ENCODE measurements at regions not wholly inside any gene's neighbourhood (a gene's known extent, or its start where the extent isn't known, plus 50 kb on each side); places are given as distances from the start of the nearest gene placed in this dataset.

GRCh38 chr10:31147210-31147608, 115.5 kb upstream of the ZNF438 start:
- peak; percentile 42 to 93 for DNase-seq (ENCODE audit: low read depth in 2 of 2)
- no peak overlapping the region for H3K4me3 ChIP-seq (replicated peaks in 1 of 2; ENCODE audit: low read depth in 2 of 2, low read length in 2 of 2)
- TF ChIP-seq, protein P1, sequence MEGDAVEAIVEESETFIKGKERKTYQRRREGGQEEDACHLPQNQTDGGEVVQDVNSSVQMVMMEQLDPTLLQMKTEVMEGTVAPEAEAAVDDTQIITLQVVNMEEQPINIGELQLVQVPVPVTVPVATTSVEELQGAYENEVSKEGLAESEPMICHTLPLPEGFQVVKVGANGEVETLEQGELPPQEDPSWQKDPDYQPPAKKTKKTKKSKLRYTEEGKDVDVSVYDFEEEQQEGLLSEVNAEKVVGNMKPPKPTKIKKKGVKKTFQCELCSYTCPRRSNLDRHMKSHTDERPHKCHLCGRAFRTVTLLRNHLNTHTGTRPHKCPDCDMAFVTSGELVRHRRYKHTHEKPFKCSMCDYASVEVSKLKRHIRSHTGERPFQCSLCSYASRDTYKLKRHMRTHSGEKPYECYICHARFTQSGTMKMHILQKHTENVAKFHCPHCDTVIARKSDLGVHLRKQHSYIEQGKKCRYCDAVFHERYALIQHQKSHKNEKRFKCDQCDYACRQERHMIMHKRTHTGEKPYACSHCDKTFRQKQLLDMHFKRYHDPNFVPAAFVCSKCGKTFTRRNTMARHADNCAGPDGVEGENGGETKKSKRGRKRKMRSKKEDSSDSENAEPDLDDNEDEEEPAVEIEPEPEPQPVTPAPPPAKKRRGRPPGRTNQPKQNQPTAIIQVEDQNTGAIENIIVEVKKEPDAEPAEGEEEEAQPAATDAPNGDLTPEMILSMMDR (IDR thresholded peaks at IDR 0.05; ENCODE audit: low read depth, low read length): no peak

GRCh38 chr10:31148951-31149350, 117.3 kb upstream of the ZNF438 start:
- peak in 1 of 2 donors; percentile 69 for DNase-seq (ENCODE audit: low read depth in 2 of 2)
- TF ChIP-seq, protein P1 (IDR thresholded peaks at IDR 0.05; ENCODE audit: low read depth, low read length): no peak
- H3K4me3 ChIP-seq (replicated peaks in 1 of 2; ENCODE audit: low read depth in 2 of 2, low read length in 2 of 2): no peak overlapping the region

DNA sequence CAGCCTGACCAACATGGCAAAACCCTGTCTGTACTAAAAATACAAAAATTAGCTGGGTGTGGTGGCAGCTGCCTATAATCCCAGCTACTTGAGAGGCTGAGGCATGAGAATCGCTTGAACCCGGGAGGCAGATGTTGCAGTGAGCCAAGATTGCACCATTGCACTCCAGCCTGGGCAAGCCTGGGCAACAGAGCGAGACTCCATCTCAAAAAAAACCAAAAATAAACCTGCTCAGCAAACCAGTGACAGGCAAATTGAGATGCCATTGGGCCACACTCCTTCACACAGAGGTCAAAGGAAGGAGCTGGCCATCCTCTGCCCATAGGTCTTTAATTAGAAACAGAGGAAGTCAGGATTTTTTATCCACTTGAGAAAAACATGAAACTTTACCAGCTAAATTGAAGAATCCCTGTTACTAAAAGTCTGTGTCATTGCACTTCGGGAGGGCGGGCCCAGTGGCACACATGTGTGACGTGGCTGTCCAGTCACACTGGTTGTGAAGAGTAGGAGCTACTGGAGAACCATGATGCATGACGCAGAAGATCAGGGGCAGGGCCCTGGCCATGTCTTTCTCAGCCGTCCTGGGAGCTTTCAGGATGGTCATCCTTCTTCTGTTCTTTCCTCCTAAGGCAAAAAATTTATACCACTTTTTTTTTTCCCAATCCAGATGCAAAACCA, 118.3 kb upstream of the ZNF438 start:
- TF ChIP-seq, protein P1 (IDR thresholded peaks at IDR 0.05; ENCODE audit: low read depth, low read length): no peak
- no peak overlapping the region for H3K4me3 ChIP-seq (replicated peaks in 1 of 2; ENCODE audit: low read depth in 2 of 2, low read length in 2 of 2)
- DNase-seq (ENCODE audit: low read depth in 2 of 2): no peak

DNA sequence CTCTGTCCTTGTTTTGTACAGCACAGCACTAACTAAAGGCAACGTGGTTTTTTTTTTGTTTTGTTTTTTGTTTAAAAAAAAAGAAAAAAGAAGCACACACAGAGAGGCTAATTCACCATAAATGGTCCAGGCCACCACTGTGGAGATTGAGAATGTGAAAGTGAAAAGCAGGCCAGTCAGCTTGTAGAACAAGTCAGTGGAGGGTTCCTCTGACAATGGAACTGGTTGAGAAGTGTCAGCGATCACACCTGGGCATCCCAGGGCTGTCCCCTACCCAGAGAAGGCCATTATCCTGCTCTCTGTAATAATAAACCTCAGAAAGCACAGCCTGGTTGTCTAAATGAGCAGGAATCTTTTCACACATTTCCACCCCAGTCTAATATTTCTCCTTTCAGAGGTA, 119.6 kb upstream of the ZNF438 start:
- no peak for DNase-seq (ENCODE audit: low read depth in 2 of 2)
- TF ChIP-seq, protein P1 (IDR thresholded peaks at IDR 0.05; ENCODE audit: low read depth, low read length): no peak
- no peak overlapping the region for H3K4me3 ChIP-seq (replicated peaks in 1 of 2; ENCODE audit: low read depth in 2 of 2, low read length in 2 of 2)

DNA sequence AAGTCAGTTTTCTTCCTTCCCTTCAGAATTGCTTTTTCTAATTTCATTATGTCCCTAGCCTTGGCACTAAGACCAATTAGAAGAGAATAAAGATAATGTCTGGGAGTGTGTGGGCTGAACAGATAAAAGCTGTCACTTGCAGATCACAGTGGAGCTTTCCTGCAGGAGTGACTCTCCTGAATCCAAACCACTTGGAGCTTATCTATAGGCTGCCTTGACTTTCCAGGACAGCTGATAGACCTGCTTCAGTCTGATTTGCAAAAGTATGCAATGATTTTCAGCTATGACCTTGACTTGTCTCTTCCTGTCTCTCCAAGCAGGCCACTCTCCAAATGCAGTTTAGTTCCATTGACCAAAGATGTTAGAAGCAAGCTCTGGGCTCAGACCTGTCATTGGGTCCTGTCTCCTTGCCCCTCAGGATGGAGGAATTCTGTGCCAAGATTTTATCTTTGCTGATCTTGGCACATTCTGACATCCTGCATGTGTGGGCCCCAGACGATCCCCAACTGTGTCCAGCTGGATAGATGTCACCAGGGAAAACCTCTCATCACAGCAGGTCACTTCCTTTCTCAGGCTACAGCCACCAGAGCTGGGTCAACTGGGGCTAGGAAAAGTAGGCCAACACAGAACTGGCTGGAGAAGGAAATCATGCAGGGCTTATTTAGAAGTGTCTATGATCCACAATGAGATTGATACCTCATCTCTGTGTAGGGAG, 120.9 kb upstream of the ZNF438 start:
- H3K4me3 ChIP-seq (replicated peaks in 1 of 2; ENCODE audit: low read depth in 2 of 2, low read length in 2 of 2): no peak overlapping the region
- DNase-seq (ENCODE audit: low read depth in 2 of 2): no peak
- TF ChIP-seq, protein P1 (IDR thresholded peaks at IDR 0.05; ENCODE audit: low read depth, low read length): no peak

- H3K4me3 ChIP-seq (replicated peaks in 1 of 2; ENCODE audit: low read depth in 2 of 2, low read length in 2 of 2): no peak overlapping the region
- no peak for DNase-seq (ENCODE audit: low read depth in 2 of 2)
- TF ChIP-seq, protein P1 (IDR thresholded peaks at IDR 0.05; ENCODE audit: low read depth, low read length): no peak
Observed at GRCh38 chr10:31153161-31153560, 121.5 kb upstream of the ZNF438 start.
